D341Med (cell line): ENCODE measurements at regions not wholly inside any gene's neighbourhood (a gene's known extent, or its start where the extent isn't known, plus 50 kb on each side); places are given as distances from the start of the nearest gene placed in this dataset.
"Not testable (repeated sequence)": the region's sequence is repeated elsewhere in the genome, so short reads cannot be mapped to it uniquely, and the experiment has no call there.

Experiments used
- DNase-seq: peaks from one replicate; pipeline ENCODE4 v3.0.0; 2012; ENCODE audit warnings: low spot score

DNA sequence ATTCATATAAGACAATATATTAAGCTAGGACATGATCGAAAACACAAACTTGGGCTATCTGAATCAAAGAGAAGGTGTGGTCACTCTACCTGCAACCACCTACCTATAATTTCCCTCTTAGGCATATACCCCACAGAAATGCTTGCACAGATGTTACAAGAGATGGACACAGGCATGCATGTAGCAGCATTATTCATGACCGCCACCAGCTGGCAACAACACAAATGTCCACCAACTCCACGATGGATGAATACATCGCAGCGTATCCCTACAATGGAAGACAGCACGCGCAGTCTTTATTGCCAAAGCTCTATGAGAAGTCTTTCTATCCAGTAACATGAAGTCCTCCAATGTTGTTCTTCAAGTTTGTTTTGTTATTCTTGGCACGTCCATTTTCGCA, 90.8 kb downstream of the ARL4C start:
- no peak for DNase-seq

DNA sequence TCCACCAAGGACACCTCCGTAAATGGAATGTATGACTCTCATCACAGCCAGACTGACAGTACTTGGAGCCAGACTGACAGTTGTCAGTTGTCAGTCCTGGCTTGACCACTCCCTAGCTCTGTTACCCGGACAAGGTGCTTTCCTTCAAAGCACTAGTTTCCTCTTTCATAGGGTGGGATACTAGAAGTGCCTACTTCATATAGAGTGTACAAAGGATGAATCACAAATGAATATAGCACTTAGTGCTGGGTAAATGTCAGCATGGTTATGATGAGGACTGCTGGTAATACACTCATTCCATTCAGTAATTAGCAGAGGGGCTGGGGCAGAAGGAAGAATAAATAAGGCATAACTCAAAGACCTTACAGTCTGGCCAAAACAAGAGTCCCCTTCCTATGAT, 91.4 kb downstream of the ARL4C start:
- DNase-seq = no peak

DNA sequence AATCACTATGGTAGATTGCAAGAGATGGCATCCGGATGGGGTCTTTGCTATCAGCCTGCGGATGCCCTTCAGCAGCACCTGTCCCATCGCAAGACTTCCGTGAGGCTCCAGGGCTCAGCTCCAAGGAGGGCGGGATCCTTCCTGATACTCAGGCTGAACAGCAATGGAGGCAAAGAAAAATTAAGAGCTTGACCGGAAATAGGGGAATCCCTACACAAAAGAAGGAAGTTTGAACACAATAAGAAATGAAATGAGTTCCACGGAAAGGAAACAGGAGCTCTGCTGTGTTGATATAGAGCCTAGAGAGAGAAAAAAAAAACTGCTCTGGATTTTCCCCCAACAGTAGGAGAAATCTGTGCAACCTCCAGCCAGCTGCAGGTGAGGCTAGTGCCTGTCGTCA, 91.9 kb downstream of the ARL4C start:
- DNase-seq = no peak

DNA sequence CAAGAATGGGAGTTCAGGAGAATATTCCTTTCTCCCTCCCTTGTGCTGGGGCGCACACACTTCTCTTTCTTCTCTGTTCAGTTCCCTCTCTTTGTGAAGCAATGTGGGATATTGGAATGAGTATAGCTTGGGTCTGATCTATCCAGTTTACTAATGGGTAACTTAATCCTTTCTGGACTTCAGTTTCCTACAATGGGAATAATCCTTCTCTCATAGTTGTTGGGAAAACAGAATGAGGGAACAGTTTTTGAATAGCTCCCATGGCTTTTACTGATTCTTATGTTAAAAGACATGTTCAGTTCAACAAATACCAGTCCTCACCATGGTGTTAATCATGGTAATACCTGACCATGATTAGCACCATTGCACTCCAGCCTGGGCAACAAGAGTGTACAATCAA, 93.1 kb downstream of the ARL4C start:
- DNase-seq = no peak

DNA sequence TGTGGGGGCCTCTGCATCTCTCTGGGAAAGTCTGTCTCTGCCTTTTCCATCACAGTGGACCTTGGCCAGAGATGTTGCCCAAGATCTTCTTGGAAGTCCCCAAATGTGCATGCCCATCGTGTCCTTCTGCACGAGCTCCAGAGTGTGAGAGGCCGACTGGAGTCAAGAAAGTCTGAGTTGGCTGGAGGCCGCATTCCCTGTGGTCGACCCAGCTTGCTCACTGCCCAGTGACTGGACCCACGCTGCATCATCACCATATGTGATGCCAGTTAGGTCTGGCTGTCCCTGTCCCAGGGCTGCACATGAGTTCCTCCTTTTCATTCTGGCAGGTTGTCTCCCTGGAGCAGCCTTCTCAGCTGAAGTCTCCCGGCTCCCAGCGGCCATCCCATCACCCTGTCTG, 93.8 kb downstream of the ARL4C start:
- no peak for DNase-seq

DNA sequence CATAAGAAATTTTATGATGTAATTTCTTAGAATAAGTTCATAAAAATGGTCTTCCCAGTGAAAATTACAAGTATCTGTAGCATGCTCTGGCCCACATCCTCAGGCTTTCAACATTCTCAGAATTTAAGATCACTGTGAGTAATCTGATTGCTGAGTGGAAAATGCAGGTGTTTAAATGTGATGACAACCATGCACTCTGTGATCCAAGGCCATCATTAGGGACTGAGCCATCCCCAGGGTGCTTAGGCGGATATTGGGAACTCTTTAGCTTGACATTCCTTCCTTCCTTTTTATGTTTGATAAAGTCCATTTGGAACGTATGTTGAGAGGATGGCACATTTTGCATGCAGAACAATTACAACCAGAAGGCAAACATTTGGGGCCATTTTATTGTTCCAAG, 95.5 kb downstream of the ARL4C start:
- DNase-seq = no peak

DNA sequence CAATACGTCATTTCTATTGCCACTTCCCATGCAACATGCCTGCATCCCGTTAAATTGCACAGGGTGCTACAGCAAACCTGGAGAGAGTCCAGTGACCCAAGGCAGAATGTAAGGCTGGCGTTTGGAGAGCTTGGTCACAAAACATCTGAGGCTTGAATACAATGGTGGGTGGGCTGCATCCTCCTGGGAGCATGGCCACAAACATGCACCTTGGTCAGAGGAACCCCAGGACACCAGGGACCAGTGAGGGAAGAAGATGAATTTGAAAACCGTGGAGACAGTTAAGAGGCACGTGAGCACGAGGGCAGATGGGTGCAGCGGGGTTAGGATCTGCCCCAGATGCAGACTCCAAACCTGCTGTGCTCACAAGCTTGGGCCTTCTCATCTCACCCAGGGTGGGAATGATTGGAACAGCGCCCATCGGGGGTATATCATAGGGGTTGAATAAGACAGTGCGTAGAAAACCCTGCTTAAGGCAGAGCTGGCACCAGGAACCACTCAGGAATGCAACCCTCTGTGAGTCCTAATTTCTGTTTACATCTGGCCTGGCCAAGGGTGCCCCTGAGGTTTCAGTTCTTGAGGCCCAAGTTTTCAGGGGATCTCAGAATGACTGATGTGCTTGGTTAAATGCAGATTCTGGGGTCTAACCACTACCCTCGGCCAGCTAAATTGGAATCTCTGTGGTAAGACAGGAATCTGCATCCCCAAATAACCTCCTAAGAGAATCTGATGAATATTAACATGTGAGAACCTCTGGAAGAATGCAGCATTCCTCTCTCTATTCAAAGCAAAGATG, 97.2 kb downstream of the ARL4C start:
- DNase-seq = no peak

DNA sequence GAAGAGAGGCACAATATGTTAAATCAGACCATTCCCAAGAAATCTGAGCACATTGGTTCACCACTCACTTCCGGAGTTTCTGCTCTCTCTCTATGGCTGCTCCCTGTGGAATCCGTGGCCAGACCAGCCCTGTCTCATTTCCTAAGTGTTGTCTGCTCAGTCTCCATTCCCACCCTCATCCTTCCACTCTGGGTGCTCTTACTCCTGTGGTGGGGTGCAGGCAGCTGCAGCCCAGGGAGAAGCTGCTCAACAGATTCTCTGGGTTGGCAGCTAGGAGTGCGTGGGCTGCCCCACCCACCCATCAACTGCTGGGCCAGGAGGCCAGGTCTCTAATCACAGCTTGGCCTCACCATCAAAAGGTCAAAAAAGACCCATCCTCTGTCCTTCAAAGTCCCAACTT, 98.3 kb downstream of the ARL4C start:
- DNase-seq = no peak

DNA sequence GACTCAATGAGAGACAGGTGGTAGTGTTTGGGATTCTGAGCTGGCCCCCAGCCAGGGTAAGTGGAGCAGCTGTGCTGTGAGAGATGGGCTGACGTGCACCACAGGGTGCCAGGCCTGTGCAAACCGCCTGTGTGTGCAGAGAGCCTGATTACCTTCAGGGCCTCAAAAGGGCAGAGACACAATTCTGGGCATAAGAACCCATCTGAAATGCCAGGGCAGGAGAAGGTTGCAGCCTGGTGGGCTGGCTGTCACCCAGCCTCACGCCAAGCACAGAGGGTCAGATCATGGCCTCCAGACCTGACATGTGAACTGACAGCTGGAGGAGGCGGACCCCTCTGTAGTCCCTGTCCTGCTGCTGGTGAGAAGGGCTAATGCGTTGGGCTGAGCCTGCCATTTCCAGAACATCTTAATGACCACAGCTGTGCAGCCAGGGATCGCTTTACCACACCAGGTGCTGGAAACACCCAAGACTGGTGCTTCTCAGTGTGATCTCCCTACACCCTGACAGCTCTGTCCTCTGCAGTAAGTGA, 100.9 kb downstream of the ARL4C start:
- no peak for DNase-seq

DNA sequence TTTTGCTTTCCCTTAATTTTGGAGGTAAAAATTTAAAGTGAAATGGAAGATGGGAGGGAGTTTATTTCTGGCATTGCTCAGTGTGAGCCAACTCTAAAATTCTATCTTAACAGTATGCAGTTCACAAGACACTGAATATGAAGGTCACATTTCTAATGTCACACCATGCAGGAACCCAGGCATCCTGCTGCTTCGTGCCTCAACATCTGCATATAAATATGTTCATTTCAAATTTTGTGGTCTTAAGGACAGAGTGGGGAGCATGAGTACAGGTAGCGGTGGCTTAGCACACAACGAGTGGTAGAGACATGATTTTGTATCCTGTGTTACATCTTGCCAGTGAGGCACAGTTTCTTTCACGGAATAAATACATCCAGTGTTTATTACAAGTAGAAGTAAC, 102.4 kb downstream of the ARL4C start:
- DNase-seq = no peak

DNA sequence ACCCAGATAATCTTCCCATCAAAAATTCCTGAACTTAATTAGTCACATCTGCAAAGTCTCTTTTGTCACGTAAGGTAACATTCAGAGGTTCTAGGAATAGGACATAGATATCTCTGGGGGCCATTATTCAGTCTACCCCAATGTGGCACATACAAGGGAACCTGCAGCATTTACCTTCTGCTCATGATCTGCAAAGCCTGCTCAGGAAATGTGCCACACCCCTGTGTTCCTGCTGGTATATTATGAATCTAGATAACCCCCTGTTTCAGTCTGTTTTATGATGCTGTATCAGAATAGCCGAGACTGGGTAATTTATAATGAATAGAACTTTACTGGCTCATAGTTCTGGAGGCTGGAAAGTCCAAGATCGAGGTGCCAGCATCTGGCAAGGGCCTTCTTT, 103.5 kb downstream of the ARL4C start:
- DNase-seq = no peak

DNA sequence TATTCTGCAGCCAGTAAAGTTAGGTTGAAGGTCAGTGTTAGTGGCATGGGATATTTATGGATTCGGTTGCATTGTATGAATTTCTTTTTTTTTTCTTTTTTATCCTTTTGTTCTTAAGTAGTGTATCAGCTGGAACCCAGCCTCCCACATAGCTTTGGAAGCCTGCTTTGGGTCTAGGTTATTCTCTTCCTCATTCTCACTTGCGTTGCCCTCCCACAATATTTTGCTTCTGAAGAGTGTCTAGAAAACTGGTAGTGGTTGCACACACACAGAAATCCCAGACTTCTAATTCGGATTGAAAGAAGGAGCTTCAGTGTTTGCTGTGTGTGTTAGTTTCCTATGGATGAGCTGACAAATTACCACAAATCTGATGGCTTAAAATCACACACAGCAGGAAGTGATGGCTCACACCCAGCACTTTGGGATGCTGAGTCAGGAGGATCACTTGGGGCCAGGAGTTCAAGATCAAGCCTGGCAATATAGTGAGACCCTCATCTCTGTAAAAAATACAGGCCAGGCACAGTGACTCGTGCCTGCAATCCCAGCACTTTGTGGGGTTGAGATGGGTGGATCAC, 104.8 kb downstream of the ARL4C start:
- no peak for DNase-seq

DNA sequence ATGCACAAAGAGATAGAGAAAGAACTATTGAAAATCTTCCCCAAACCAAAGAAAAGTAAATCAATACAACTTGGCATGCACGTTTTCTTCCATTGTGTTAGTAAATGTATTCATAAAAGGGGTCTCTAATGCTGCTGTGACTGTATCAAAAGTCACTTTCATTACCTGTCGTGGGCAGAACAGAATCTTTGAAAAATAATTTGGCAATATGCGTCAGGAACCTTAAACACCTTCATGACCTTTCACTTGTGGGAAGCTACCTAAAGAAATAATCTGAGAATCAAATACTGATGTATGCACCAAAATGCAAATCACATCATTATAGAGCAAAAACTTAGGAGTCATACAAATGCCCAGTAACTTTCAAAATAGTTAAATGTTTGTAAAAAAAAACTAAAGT, 105.3 kb downstream of the ARL4C start:
- no peak for DNase-seq

DNA sequence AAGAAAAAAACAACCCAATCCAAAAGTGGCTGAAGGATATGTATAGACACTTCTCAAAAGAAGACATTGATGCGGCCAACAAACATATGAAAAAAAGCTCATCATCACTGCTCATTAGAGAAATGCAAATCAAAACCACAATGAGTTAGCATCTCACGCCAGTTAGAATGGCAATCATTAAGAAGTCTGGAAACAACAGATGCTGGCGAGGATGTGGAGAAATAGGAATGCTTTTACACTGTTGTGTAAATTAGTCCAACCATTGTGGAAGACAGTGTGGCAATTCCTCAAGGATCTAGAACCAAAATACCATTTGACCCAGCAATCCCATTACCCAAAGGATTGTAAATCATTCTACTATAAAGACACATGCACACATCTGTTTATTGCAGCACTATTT, 107.2 kb downstream of the ARL4C start:
- DNase-seq = not testable (repeated sequence)

DNA sequence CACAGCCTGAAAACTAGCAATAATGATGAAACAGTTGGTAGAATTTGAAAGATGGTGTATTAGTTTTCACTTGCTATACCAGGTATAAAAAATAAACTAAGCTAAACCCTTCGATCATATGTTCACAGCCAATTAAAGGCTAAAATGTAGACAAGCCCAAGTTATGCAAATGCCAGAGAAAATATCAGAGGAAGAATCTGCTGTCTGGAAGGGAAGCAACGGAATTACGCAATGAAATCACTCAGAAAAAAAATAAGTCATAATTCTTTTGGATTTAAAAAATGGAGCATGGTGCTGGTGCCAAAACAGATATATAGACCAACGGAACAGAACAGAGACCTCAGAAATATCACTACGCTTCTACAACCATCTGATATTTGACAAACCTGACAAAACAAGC, 108.3 kb downstream of the ARL4C start:
- no peak for DNase-seq

DNA sequence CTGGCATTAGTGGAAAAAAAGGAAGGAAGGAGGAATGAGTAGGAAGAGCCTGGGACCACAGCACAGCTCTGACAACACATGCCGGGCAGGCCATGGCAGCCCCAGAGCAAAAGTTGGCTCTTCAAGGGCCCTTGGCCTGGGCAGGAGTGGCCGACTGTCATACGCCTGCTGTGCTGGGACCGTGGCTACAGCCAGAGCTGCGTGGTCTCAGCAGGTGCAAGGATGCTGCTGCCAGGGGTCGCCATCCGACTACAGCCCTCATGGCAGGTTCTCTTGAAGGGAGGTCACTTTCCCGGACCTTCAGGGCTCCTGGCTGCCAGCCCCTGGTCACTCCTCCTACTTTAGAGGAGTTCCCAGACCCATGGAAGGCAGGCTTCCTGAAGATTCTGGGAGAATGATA, 109.9 kb downstream of the ARL4C start:
- no peak for DNase-seq

DNA sequence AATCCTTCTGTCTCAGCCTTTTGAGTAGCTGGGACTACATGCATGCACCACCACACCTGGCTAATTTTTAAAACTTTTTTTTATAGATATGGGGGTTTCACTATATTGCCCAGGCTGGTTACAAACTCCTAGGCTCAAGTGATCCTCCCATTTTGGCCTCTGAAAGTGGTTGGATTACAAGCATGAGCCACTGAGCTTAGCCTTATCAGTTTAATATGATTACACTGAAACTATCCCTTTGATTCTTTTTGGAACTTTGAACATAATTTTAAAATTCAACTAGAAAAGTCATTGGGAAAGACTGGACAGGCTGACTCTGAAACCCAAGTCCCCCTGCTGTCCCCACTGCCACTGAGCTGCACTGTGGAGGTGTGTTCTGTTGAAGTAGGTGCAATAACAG, 114.8 kb downstream of the ARL4C start:
- DNase-seq = no peak

DNA sequence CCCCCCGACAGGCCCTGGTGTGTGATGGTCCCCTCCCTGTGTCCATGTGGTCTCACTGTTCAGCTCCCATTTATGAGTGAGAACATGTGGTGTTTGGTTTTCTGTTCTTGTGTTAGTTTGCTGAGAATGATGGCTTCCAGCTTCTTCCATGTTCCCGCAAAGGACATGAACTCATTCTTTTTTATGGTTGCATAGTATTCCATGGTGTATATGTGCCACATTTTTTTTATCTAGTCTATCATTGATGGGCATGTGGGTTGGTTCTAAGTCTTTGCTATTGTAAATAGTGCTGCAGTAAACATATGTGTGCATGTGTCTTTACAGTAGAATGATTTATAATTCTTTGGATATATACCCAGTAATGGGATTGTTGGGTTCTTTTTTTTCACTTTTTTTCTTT, 117.9 kb downstream of the ARL4C start:
- not testable (repeated sequence) for DNase-seq

DNA sequence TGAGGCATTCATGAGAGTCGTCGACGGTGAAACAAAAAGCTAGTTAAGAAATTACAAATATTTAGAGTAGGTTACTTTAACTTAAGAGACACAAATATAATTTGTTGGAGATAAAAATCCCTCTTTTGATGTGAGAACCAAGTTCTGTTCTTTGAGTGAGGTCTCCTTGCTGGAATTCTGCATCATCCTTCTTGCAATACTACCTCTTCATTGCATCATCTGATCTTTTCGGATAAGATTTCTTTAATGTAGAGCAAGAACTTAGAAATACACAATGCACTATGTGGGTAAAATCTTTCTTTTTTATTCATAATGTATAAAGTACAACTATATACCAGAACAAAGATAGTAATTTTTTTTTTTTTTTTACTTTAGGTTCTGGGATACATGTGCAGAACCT, 118.4 kb downstream of the ARL4C start:
- no peak for DNase-seq

DNA sequence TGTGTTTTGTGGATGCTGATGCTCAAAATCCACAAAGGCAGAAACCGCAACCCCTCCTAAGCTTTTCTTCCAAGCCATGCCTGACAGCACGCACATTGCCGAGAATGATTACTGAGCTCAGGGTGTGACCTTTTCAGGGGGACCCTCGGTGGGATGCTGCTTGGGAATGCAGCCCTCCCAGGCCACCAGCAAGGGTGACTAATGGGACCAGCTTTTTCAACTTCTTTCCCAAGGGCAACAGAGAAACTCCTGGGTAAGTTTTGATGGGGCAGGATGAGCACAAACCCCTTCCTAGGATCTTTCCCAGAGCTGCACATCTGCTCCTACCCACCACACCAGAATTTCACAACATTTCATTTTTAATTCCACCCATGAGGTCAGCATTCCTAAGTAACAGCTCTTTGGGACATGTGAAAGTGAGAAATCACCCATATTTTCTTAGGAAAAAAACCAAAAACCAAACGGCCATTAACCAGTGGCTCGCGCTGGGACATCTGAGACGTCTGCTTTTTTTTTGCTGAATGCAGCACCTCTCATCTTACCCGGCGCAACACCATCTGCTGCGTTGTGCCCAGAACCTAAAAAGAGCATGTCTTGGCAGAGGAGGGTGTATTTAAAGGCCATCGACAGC, 119.0 kb downstream of the ARL4C start:
- DNase-seq = no peak

DNA sequence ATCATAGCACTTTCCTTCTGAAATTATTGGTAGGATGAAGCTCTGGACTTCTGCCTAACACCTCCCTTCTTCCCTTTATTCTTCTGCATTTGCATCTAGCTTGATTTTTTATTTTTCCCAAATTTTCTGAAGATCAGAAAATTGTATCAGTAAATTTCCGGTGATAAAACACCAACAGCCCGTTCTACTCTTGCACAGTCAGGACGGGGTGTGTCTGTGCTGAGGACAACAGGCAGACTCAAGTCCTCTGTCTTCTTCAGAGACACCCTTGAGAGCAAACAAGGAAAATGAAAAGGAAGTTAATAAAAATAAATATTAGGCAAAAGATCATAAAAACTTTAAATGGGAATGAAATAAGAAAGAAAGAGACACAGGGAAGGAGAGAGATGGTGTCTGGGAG, 120.7 kb downstream of the ARL4C start:
- DNase-seq = no peak

DNA sequence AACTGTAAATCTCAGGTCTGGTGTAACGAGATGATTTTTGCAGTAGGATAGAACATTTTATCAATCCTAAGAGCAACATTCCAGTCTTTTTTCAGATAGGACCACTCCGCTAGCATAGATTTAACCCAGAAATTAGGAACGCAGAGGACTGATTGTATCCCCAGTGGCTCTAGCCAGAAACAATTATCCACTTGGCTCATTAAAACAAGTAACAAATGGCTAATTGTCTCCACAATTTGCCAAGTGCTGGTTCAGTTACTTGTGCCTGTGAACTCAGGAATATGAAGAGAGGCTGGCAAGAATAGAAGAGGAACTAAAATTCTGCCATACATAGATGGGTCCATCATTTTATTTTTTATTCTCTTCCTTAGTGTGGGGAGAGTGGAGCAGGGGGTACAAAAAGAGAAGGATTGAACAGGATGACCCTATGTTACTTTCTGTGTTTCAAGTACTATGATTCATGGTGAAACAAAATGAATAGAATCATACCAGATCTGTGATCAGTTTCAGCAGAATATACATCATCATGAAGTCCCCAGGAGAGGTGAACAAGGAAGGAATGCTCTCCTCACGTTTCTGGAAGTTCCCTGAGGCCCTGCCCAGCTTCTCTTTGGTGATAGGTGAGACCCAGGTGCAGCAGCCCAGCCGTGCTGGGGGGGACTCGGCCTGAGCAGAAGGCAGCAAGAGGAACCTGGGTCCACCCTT, 121.6 kb downstream of the ARL4C start:
- DNase-seq = no peak

DNA sequence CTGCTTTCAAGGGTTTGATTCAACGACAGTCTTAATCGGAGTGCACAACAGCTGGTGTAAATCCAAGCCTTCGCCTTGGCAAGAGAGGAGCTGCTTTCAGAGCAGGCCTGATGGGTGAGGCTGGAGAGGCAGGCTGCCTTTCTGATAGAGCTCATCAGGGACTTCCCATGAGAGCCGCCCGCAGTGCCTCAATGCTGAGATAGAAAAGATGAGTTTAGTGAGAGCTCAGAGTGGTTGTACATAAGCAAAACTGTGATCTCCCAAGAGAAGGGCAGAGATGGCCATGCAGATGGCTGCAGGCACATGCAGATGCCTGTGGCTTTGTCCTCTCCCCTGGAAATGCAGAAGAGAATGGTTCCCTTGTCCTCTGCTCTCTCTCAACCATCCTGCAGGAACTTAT, 122.1 kb downstream of the ARL4C start:
- no peak for DNase-seq
